Sigmoid colon (tissue), 4 donors: ENCODE measurements at regions not wholly inside any gene's neighbourhood (a gene's known extent, or its start where the extent isn't known, plus 50 kb on each side); places are given as distances from the start of the nearest gene placed in this dataset.

Experiments
- CTCF ChIP-seq, 4 experiments: fragments of 450-650 bp in 3 of 4; fragments of 200-600 bp in 1 of 4; IDR thresholded peaks; one replicate each; pipeline ENCODE4 v1.5.1; 2016 to 2019; ENCODE audit warnings: antibody characterized with exemption in 4 of 4, mild to moderate bottlenecking in 3 of 4, moderate library complexity in 2 of 4
- EP300 ChIP-seq, 4 donors: sonication (generic); formaldehyde crosslinking; IDR thresholded peaks; one replicate each; pipeline ENCODE4 v1.6.1; 2017; ENCODE audit warnings: antibody characterized with exemption in 4 of 4
- POLR2A ChIP-seq, 2 donors: fragments of 450-650 bp; IDR thresholded peaks; one replicate each; pipeline ENCODE4 v1.6.1; 2016; ENCODE audit warnings: antibody characterized with exemption in 2 of 2, mild to moderate bottlenecking in 2 of 2, moderate library complexity in 2 of 2
- POLR2AphosphoS5 ChIP-seq, 4 donors: sonication (generic); formaldehyde crosslinking; IDR thresholded peaks; one replicate each; pipeline ENCODE4 v1.6.1; 2017; ENCODE audit warnings: antibody characterized with exemption in 4 of 4

GRCh38 chr20:53660947-53661381, 67.3 kb upstream of the ZNF217 start:
- TF ChIP-seq EP300 (IDR thresholded peaks at IDR 0.05), result no peak
- TF ChIP-seq POLR2A (IDR thresholded peaks at IDR 0.05), result no peak
- TF ChIP-seq CTCF (IDR thresholded peaks at IDR 0.05), result no peak
- no peak for TF ChIP-seq POLR2AphosphoS5 (IDR thresholded peaks at IDR 0.05)
